ENCODE measurements at regions not wholly inside any gene's neighbourhood (a gene's known extent, or its start where the extent isn't known, plus 50 kb on each side); places are given as distances from the start of the nearest gene placed in this dataset.

- TF ChIP-seq ZNF274 (IDR thresholded peaks at IDR 0.05; ENCODE audit: borderline replicate concordance, low read depth, low read length) (no peak), RBFOX2 (IDR thresholded peaks at IDR 0.05; ENCODE audit: low read depth, low read length) (no peak), ILK (tag; IDR thresholded peaks at IDR 0.05; ENCODE audit: borderline replicate concordance, low read depth) (no peak), FOXK1 (CRISPR knock-in tag; IDR thresholded peaks at IDR 0.05; ENCODE audit: borderline replicate concordance) (no peak), ZNF431 (CRISPR knock-in tag; IDR thresholded peaks at IDR 0.05) (no peak), KDM5B (IDR thresholded peaks at IDR 0.05; ENCODE audit: insufficient replicate concordance, low read depth, low read length) (no peak), ARHGAP35 (IDR thresholded peaks at IDR 0.05; ENCODE audit: partially characterized antibody) (no peak)
- TF ChIP-seq, protein P1, sequence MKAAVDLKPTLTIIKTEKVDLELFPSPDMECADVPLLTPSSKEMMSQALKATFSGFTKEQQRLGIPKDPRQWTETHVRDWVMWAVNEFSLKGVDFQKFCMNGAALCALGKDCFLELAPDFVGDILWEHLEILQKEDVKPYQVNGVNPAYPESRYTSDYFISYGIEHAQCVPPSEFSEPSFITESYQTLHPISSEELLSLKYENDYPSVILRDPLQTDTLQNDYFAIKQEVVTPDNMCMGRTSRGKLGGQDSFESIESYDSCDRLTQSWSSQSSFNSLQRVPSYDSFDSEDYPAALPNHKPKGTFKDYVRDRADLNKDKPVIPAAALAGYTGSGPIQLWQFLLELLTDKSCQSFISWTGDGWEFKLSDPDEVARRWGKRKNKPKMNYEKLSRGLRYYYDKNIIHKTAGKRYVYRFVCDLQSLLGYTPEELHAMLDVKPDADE (conservative IDR thresholded peaks at IDR 0.05; ENCODE audit: control insufficient read depth, low read depth, low read length) = no peak
Observed at GRCh38 chr6:40903456-40903855, 135.6 kb downstream of the UNC5CL start (continued).

DNA sequence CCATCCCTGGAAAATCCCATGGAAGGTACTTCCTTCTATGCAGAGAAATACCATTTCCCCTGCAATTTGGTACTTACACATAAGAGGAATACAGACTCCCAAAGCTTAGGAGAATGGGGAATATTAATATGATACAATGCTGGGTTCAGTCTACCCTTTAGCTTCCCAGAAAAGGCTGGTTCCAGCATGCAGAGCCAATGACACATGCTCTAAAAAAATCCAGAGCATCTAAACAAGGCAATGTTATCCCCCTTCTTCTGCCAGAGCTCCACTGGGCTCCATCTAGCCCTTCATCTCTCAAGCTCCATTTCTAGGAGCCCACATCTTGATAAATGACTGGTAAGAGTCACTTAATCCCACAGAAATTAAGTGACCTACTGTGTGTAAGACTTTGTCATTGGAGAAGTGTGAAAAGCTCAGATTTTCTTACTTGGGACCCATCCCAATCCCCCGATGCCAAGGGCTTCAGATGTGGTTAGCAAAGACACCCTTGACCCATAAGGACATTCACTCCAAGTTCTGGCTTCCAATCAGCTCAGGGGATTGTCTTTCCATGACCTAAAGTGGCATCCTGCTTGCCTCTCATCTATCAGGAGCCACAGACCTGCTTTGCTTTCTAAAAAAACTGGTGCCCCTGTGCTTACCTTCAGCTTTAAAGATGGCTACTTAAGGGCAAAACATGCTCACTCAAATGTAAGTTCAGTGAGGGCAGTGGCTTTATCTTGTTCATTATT lies 137.5 kb downstream of the UNC5CL start:
- Histone ChIP-seq H4K20me1 (replicated peaks; ENCODE audit: control insufficient read depth, insufficient read depth, low read length) (peaks cover 1% of the 10 kb centered on the region; the same call in 1 of the 2 replicates), H3K36me3 (ENCODE audit: control insufficient read depth, insufficient read depth, low read length) (no peaks in the 10 kb centered on the region), H3K27ac (ENCODE audit: extremely low read depth, low read depth, low read length) (no peak overlapping the region), H2AFZ (ENCODE audit: low read depth, low read length) (no peak overlapping the region), H3K4me1 (replicated peaks in 1 of 2; ENCODE audit: control insufficient read depth in 2 of 2, insufficient read depth in 2 of 2, low read length in 2 of 2) (no peaks in the 10 kb centered on the region), H3K79me2 (ENCODE audit: control insufficient read depth, insufficient read depth, low read length) (no peaks in the 10 kb centered on the region), H3K9me1 (ENCODE audit: control insufficient read depth, insufficient read depth, low read length) (no peaks in the 10 kb centered on the region), H3K4me2 (ENCODE audit: insufficient read depth, low read length) (no peak overlapping the region), H3K4me3 (no peak overlapping the region), H3K27me3 (ENCODE audit: control insufficient read depth in 2 of 2, insufficient read depth in 2 of 2, low read length in 2 of 2) (peaks cover 0 to 11% of the 10 kb centered on the region in 2 experiments; a peak in 2 of 5 replicates), H3K9ac (ENCODE audit: insufficient read depth in 1 of 2, low read depth in 2 of 2, low read length in 2 of 2) (no peak overlapping the region), H3K9me3 (replicated peaks; ENCODE audit: control insufficient read depth, insufficient read depth, low read depth, low read length) (no peaks in the 10 kb centered on the region)
- intact Hi-C loops (cut with micrococcal nuclease) (no loop called here), in situ Hi-C loops (cut with MboI) (no loop called here)
- DNase-seq (ENCODE audit: extremely low read depth in 1 of 4, low spot score in 3 of 4) (no peak), FAIRE-seq (no peak), ATAC-seq (no peak)
- WGBS (ENCODE audit: insufficient coverage, low coverage, missing lambda C conversion rate) = 0% methylated on average over 1 of the region's 1 CpG
- CTCF ChIA-PET (ENCODE audit: low intra/inter-chr PET ratio) = no interaction called here
- POLR2A ChIA-PET = no interaction called here
- BruUV-seq (replicated peaks) = no TSS peak
- TF ChIP-seq TAL1 (IDR thresholded peaks at IDR 0.05) (no peak), MXI1 (IDR thresholded peaks at IDR 0.05; ENCODE audit: low read depth, low read length) (no peak), PHF21A (IDR thresholded peaks at IDR 0.05; ENCODE audit: borderline replicate concordance, low read depth) (no peak), CREB3 (tag; conservative IDR thresholded peaks at IDR 0.05; ENCODE audit: low read depth) (no peak), ZBED1 (IDR thresholded peaks at IDR 0.05) (no peak), CHAMP1 (IDR thresholded peaks at IDR 0.05) (no peak), KLF10 (CRISPR knock-in tag; IDR thresholded peaks at IDR 0.05) (no peak), ZNF384 (IDR thresholded peaks at IDR 0.05; ENCODE audit: low read depth, low read length) (no peak)
